Suprapubic skin (tissue), 4 donors: ENCODE measurements at regions not wholly inside any gene's neighbourhood (a gene's known extent, or its start where the extent isn't known, plus 50 kb on each side); places are given as distances from the start of the nearest gene placed in this dataset.

Source experiments
- POLR2A ChIP-seq, 2 donors: fragments of 450-650 bp; IDR thresholded peaks; one replicate each; pipeline ENCODE4 v1.6.1; 2017; ENCODE audit warnings: antibody characterized with exemption in 2 of 2, mild to moderate bottlenecking in 2 of 2, moderate library complexity in 2 of 2
- POLR2AphosphoS5 ChIP-seq, 3 donors: sonication (generic); formaldehyde crosslinking; IDR thresholded peaks; one replicate each; pipeline ENCODE4 v1.6.1; 2017; ENCODE audit warnings: antibody characterized with exemption in 3 of 3
- TF ChIP-seq, protein P1 (sequence below), 2 donors: fragments of 200-600 bp in 1 of 2; fragments of 450-650 bp in 1 of 2; sonication (generic) in 1 of 2; IDR thresholded peaks; one replicate each; pipeline ENCODE4 v1.5.1; 2016 to 2019; ENCODE audit warnings: antibody characterized with exemption in 2 of 2, mild to moderate bottlenecking in 1 of 2, moderate library complexity in 1 of 2

DNA sequence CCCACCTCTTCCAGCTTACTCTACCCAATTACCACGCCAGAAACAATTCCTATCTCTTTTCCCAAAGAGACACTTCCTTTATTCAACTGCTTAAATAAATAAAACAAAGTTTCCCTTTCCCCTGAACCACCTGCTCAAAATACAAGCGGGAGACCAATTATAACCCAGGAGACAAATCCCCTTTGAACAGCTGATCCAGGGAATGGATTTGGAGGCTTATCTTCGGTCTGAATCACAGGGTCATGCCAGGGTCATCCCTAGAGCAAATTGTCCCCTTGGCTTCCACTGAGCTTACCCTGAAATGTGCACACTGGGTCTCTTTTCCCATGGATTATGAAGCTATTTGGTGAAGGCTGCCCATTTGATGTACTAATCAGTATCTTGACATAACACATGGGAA is 99.9 kb upstream of the JAZF1 start:
- TF ChIP-seq, protein P1, sequence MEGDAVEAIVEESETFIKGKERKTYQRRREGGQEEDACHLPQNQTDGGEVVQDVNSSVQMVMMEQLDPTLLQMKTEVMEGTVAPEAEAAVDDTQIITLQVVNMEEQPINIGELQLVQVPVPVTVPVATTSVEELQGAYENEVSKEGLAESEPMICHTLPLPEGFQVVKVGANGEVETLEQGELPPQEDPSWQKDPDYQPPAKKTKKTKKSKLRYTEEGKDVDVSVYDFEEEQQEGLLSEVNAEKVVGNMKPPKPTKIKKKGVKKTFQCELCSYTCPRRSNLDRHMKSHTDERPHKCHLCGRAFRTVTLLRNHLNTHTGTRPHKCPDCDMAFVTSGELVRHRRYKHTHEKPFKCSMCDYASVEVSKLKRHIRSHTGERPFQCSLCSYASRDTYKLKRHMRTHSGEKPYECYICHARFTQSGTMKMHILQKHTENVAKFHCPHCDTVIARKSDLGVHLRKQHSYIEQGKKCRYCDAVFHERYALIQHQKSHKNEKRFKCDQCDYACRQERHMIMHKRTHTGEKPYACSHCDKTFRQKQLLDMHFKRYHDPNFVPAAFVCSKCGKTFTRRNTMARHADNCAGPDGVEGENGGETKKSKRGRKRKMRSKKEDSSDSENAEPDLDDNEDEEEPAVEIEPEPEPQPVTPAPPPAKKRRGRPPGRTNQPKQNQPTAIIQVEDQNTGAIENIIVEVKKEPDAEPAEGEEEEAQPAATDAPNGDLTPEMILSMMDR (IDR thresholded peaks at IDR 0.05), result no peak
- TF ChIP-seq POLR2A (IDR thresholded peaks at IDR 0.05) (no peak), POLR2AphosphoS5 (IDR thresholded peaks at IDR 0.05) (no peak)
